ENCODE measurements at regions not wholly inside any gene's neighbourhood (a gene's known extent, or its start where the extent isn't known, plus 50 kb on each side); places are given as distances from the start of the nearest gene placed in this dataset.

DNA sequence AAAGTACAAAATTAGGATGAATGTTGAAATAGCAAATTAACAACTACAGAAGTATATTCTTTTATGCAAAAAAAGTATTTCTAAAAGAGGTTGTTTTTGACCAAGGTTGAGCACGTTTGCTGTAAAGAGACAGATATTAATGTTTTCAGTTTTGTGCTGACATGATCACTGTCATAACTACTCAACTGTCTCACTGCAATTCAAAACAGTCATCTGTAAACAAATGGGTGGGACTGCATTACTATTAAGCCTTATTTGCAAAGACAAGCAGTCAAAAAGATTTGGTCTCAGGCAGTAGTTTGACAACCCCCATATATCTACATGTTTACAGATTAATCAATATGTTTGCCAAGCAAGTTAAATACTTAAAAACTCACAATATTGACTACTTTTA lies 109.1 kb upstream of the ZNF385D start:
- H3K27ac ChIP-seq (ENCODE audit: insufficient read depth, low read depth, low read length), result no peak overlapping the region
- no peaks in the 10 kb centered on the region for H3K9me1 ChIP-seq (replicated peaks; ENCODE audit: control insufficient read depth, extremely low read depth, insufficient read depth, low read length)
- TF ChIP-seq EZH2 (IDR thresholded peaks at IDR 0.05; ENCODE audit: borderline replicate concordance, low read depth, low read length, severe bottlenecking), result no peak
- no peak overlapping the region for H2AFZ ChIP-seq (ENCODE audit: low read depth, low read length)
- POLR2A ChIA-PET, result no interaction called here
- no peaks in the 10 kb centered on the region for H3K79me2 ChIP-seq (ENCODE audit: control insufficient read depth, insufficient read depth, low read length)
- no peak overlapping the region for H3K9ac ChIP-seq (replicated peaks; ENCODE audit: extremely low read depth, insufficient read depth, low read length)
- H3K4me1 ChIP-seq (ENCODE audit: control insufficient read depth, extremely low read depth, insufficient read depth, low read length), result no peaks in the 10 kb centered on the region
- CTCF ChIA-PET, result no interaction called here
- dilution Hi-C loops (cut with MboI; ENCODE audit: extremely low pct_ligation_motif_present, low sequenced_read_pairs) (no loop called here), intact Hi-C loops (cut with micrococcal nuclease) (no loop called here)
- H3K9me3 ChIP-seq (replicated peaks; ENCODE audit: control insufficient read depth, insufficient read depth, low read length), result no peaks in the 10 kb centered on the region
- FAIRE-seq (no peak), DNase-seq (ENCODE audit: low read depth, low spot score) (no peak)
- H4K20me1 ChIP-seq (replicated peaks; ENCODE audit: control insufficient read depth, extremely low read depth, insufficient read depth, low read length), result no peaks in the 10 kb centered on the region
- H3K36me3 ChIP-seq (ENCODE audit: control insufficient read depth in 2 of 2, extremely low read depth in 1 of 2, insufficient read depth in 2 of 2, low read length in 2 of 2), result no peaks in the 10 kb centered on the region
- no peaks in the 10 kb centered on the region for H3K27me3 ChIP-seq (ENCODE audit: control insufficient read depth in 2 of 2, insufficient read depth in 2 of 2, low read length in 2 of 2)
- H3K4me2 ChIP-seq (ENCODE audit: insufficient read depth, low read length), result no peak overlapping the region
- BruUV-seq (replicated peaks), result no TSS peak
- H3K4me3 ChIP-seq (replicated peaks in 1 of 3; ENCODE audit: insufficient read depth in 1 of 3, low read depth in 1 of 3, low read length in 3 of 3), result no peak overlapping the region

GRCh38 chr3:21860657-21861056 lies 109.6 kb upstream of the ZNF385D start:
- dilution Hi-C loops (cut with MboI; ENCODE audit: extremely low pct_ligation_motif_present, low sequenced_read_pairs) (no loop called here), intact Hi-C loops (cut with micrococcal nuclease) (no loop called here)
- Histone ChIP-seq H3K27me3 (ENCODE audit: control insufficient read depth in 2 of 2, insufficient read depth in 2 of 2, low read length in 2 of 2) (no peaks in the 10 kb centered on the region), H3K79me2 (ENCODE audit: control insufficient read depth, insufficient read depth, low read length) (no peaks in the 10 kb centered on the region), H3K4me3 (replicated peaks in 1 of 3; ENCODE audit: insufficient read depth in 1 of 3, low read depth in 1 of 3, low read length in 3 of 3) (no peak overlapping the region), H3K9me1 (replicated peaks; ENCODE audit: control insufficient read depth, extremely low read depth, insufficient read depth, low read length) (no peaks in the 10 kb centered on the region), H3K36me3 (ENCODE audit: control insufficient read depth in 2 of 2, extremely low read depth in 1 of 2, insufficient read depth in 2 of 2, low read length in 2 of 2) (no peaks in the 10 kb centered on the region), H3K9me3 (replicated peaks; ENCODE audit: control insufficient read depth, insufficient read depth, low read length) (no peaks in the 10 kb centered on the region), H2AFZ (ENCODE audit: low read depth, low read length) (no peak overlapping the region), H4K20me1 (replicated peaks; ENCODE audit: control insufficient read depth, extremely low read depth, insufficient read depth, low read length) (no peaks in the 10 kb centered on the region), H3K27ac (ENCODE audit: insufficient read depth, low read depth, low read length) (no peak overlapping the region), H3K4me1 (ENCODE audit: control insufficient read depth, extremely low read depth, insufficient read depth, low read length) (no peaks in the 10 kb centered on the region), H3K9ac (replicated peaks; ENCODE audit: extremely low read depth, insufficient read depth, low read length) (no peak overlapping the region), H3K4me2 (ENCODE audit: insufficient read depth, low read length) (no peak overlapping the region)
- ChIA-PET POLR2A (no interaction called here), CTCF (no interaction called here)
- FAIRE-seq (no peak), DNase-seq (ENCODE audit: low read depth, low spot score) (no peak)
- TF ChIP-seq POLR2AphosphoS5 (IDR thresholded peaks at IDR 0.05; ENCODE audit: insufficient read depth, low read depth, low read length), result no peak
- TF ChIP-seq, protein P1, sequence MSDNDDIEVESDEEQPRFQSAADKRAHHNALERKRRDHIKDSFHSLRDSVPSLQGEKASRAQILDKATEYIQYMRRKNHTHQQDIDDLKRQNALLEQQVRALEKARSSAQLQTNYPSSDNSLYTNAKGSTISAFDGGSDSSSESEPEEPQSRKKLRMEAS (IDR thresholded peaks at IDR 0.05; ENCODE audit: insufficient read depth, insufficient read length), result no peak
- no peak for TF ChIP-seq GATA2 (IDR thresholded peaks at IDR 0.05; ENCODE audit: insufficient read depth, insufficient read length, low read depth, low read length)
- TF ChIP-seq, protein P2, sequence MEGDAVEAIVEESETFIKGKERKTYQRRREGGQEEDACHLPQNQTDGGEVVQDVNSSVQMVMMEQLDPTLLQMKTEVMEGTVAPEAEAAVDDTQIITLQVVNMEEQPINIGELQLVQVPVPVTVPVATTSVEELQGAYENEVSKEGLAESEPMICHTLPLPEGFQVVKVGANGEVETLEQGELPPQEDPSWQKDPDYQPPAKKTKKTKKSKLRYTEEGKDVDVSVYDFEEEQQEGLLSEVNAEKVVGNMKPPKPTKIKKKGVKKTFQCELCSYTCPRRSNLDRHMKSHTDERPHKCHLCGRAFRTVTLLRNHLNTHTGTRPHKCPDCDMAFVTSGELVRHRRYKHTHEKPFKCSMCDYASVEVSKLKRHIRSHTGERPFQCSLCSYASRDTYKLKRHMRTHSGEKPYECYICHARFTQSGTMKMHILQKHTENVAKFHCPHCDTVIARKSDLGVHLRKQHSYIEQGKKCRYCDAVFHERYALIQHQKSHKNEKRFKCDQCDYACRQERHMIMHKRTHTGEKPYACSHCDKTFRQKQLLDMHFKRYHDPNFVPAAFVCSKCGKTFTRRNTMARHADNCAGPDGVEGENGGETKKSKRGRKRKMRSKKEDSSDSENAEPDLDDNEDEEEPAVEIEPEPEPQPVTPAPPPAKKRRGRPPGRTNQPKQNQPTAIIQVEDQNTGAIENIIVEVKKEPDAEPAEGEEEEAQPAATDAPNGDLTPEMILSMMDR (IDR thresholded peaks at IDR 0.05; ENCODE audit: extremely low read depth in 1 of 2, insufficient read depth in 1 of 2, low read depth in 1 of 2, low read length in 2 of 2), result no peak
- TF ChIP-seq MYC (IDR thresholded peaks at IDR 0.05; ENCODE audit: low read depth, low read length), result no peak
- TF ChIP-seq FOS (IDR thresholded peaks at IDR 0.05; ENCODE audit: borderline replicate concordance, insufficient read depth, low read length), result no peak
- BruUV-seq (replicated peaks), result no TSS peak

Data from endothelial cell of umbilical vein (primary cell).